Pancreas (tissue), 10 donors: ENCODE measurements at regions not wholly inside any gene's neighbourhood (a gene's known extent, or its start where the extent isn't known, plus 50 kb on each side); places are given as distances from the start of the nearest gene placed in this dataset.

Experiments
- ATAC-seq, 4 donors: fragments of 200-7000 bp; cut with Tn5 transposase; one replicate each; pipeline versions ENCODE4 v1.8.0 to v1.9.1; 2020; ENCODE audit warnings: mild to moderate bottlenecking in 4 of 4, moderate library complexity in 4 of 4
- DNase-seq, 6 donors: peaks; one replicate each; pipeline ENCODE4 v3.0.0-alpha.2; 2020
- FAIRE-seq: peaks from 2 replicates; lab custom pipeline; 2012; peaks lifted over from hg19 to GRCh38; lab: Jason Lieb, UNC
- H3K27ac ChIP-seq, 4 donors: fragments of 200-600 bp; sonication (generic); 1 replicate in 3 of 4; 2 replicates in 1 of 4; pipeline versions ENCODE4 v1.5.0 to v1.8.0; 2020
- H3K27me3 ChIP-seq, 4 donors: fragments of 200-600 bp; one replicate each; pipeline ENCODE4 v1.8.0; 2021
- H3K36me3 ChIP-seq, 3 donors: fragments of 200-600 bp; sonication (generic) in 1 of 3; one replicate each; pipeline versions ENCODE4 v1.5.0 to v1.8.0; 2020 to 2021
- H3K4me1 ChIP-seq, 3 donors: fragments of 200-600 bp; one replicate each; pipeline ENCODE4 v1.8.0; 2021
- H3K4me3 ChIP-seq, 4 donors: fragments of 200-600 bp; sonication (generic) in 2 of 4; one replicate each; pipeline versions ENCODE4 v1.5.0 to v1.8.0; 2020 to 2021
- H3K9me3 ChIP-seq, 4 donors: fragments of 200-600 bp; one replicate each; pipeline ENCODE4 v1.8.0; 2021
- CTCF ChIP-seq, 4 donors: fragments of 200-600 bp; sonication (generic) in 3 of 4; IDR thresholded peaks; one replicate each; pipeline versions ENCODE4 v1.5.0 to v1.8.0; 2021; ENCODE audit warnings: antibody characterized with exemption in 4 of 4
- whole genome bisulfite sequencing, 2 donors: extraction: QIAGEN DNeasy Blood & Tissue Kit; methylation state at CpG; one replicate each; pipeline ENCODE4 v1.1.7; 2013; 5-methylcytosine and 5-hydroxymethylcytosine counted together
- intact Hi-C, 3 donors: fragments of 100-400 bp; cut with DNase I; formaldehyde crosslinking; loops; one replicate each; pipeline versions ENCODE4 v1.11.1 to v1.14.2; 2022
- donor health status: healthy with polysubstance abuse.
- donor health status: DM: no; HTN: no; CAD: no; lungs with moderate emphysema.
- donor health status: DM: no; HTN: no; CAD: no.
- donor health status: control.
- donor health status: control.
- donor health status: Bipolar disorder and iron deficiency.
- donor health status: DM: yes; HTN: yes; CAD: no.
- donor health status: DM: no; HTN: no; CAD: no.
- donor health status: DM: no; HTN: no; CAD: no.
- donor health status: DM: yes; HTN: yes; CAD: no.

DNA sequence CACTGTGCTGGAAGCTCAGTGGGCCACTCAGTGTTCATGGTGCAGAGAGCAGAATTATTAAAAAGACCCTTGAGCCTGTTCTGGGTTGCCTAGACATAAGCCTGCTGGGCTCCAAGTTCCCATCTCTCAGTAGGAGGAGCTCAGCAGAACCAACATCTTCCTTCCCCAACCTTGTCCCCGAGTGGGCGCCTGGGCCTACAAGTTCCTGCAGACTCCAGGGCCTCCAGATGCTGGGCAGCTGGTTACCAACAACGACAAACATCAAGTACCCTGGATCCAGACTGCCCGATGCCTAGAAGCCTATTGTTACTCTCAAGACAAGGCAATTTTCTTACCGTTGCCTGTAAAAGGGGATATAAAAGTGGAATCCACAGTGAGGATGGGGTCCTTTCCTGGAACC is 214.2 kb downstream of the HAUS1 start:
- Histone ChIP-seq H3K27me3 (no peaks in the 10 kb centered on the region), H3K9me3 (no peaks in the 10 kb centered on the region), H3K27ac (no peak overlapping the region), H3K4me1 (no peaks in the 10 kb centered on the region), H3K4me3 (no peak overlapping the region), H3K36me3 (no peaks in the 10 kb centered on the region)
- TF ChIP-seq CTCF (IDR thresholded peaks at IDR 0.05) = no peak
- ATAC-seq (no peak), DNase-seq (no peak), FAIRE-seq (no peak)
- 77 to 82% methylated on average over 5 of the region's 5 CpGs for WGBS, 2 donors
- intact Hi-C loops = no loop called here

- DNase-seq (no peak), FAIRE-seq (no peak), ATAC-seq (no peak)
- Histone ChIP-seq H3K27ac (no peak overlapping the region), H3K9me3 (no peaks in the 10 kb centered on the region), H3K4me1 (no peaks in the 10 kb centered on the region), H3K36me3 (no peaks in the 10 kb centered on the region), H3K27me3 (no peaks in the 10 kb centered on the region), H3K4me3 (no peak overlapping the region)
- TF ChIP-seq CTCF (IDR thresholded peaks at IDR 0.05) = no peak
- WGBS, 2 donors = 24 to 35% methylated on average over 1 of the region's 1 CpG
- intact Hi-C loops = no loop called here
Observed at GRCh38 chr18:46319783-46320182, 215.6 kb downstream of the HAUS1 start.

DNA sequence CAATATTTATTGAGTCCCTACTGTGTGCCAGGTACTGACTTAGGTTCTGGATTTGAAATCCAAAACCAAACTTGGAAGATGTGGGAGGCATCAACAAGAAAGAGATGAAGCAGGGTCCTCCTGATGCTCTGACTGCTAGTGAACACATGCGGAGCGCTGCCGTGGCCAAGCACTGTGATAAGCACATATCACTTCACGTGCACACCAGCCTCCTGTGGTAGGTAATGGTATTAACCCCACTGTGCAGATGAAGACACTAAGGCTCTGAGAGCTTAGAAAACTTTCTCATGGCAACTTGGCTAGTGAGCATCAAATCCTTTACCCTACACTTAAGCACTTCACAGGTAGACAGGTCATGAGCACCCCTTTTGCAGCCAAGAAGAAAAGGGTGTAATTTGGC is 216.1 kb downstream of the HAUS1 start:
- Histone ChIP-seq H3K36me3 (no peaks in the 10 kb centered on the region), H3K9me3 (no peaks in the 10 kb centered on the region), H3K27ac (no peak overlapping the region), H3K27me3 (no peaks in the 10 kb centered on the region), H3K4me1 (no peaks in the 10 kb centered on the region), H3K4me3 (no peak overlapping the region)
- ATAC-seq (no peak), DNase-seq (no peak), FAIRE-seq (no peak)
- WGBS, 2 donors = 68 to 72% methylated on average over 4 of the region's 4 CpGs
- no peak for TF ChIP-seq CTCF (IDR thresholded peaks at IDR 0.05)
- intact Hi-C loops = no loop called here

DNA sequence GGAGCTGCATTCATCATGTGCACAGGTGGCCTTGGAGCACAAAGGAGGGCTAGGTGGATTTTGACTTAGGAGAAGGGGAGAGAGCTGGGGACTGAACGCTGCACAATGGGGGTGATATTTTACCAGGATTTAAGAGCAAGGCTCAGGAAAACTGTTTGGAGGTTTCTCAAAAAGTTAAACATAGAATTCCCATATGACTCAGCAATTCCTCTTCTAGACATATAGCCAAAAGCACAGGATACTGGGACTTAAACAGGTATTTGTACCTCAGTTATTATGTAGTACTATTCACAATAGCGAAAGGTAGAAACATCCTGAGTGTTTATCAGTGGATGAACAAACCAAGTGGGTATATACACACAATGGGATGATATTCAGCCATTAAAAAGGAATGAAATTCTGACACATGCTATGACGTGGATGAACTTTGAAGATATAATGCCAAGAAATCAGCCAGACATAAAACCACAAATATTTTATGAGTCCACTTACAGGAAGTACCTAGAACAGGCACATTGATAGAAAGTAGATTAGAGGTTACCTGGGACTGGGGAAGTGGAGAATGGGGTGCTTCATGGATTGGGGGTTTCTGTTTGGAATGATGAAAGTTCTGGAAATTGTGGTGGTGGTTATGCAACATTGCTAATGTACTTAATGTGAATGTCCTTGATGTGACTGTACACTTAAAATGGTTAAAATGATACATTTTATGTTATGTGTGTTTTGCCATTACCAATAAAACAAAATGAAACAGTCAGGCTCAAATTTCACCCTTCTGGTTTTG is 216.9 kb downstream of the HAUS1 start:
- no peak for FAIRE-seq
- TF ChIP-seq CTCF (IDR thresholded peaks at IDR 0.05) = no peak

GRCh38 chr18:46321955-46322354 is 217.8 kb downstream of the HAUS1 start:
- H3K27ac ChIP-seq = no peak overlapping the region
- FAIRE-seq = no peak
- H3K9me3 ChIP-seq = no peaks in the 10 kb centered on the region
- H3K36me3 ChIP-seq = no peaks in the 10 kb centered on the region
- H3K4me3 ChIP-seq = no peak overlapping the region
- intact Hi-C loops = no loop called here
- no peaks in the 10 kb centered on the region for H3K4me1 ChIP-seq
- WGBS, 2 donors = 60 to 77% methylated on average over 5 of the region's 5 CpGs
- no peak for DNase-seq
- H3K27me3 ChIP-seq = no peaks in the 10 kb centered on the region
- ATAC-seq = no peak
- TF ChIP-seq CTCF (IDR thresholded peaks at IDR 0.05) = no peak

More for the DNA sequence above, 216.9 kb downstream of the HAUS1 start:
- Histone ChIP-seq H3K27me3 (no peaks in the 10 kb centered on the region), H3K9me3 (no peaks in the 10 kb centered on the region), H3K4me3 (no peak overlapping the region), H3K36me3 (no peaks in the 10 kb centered on the region), H3K4me1 (no peaks in the 10 kb centered on the region), H3K27ac (no peak overlapping the region)
- intact Hi-C loops = no loop called here
- no peak for ATAC-seq
- 76 to 87% methylated on average over 3 of the region's 3 CpGs for WGBS, 2 donors
- DNase-seq = no peak
